Hepatic stellate cell (primary cell): ENCODE measurements at regions not wholly inside any gene's neighbourhood (a gene's known extent, or its start where the extent isn't known, plus 50 kb on each side); places are given as distances from the start of the nearest gene placed in this dataset.
"Not testable (repeated sequence)": the region's sequence is repeated elsewhere in the genome, so short reads cannot be mapped to it uniquely, and the experiment has no call there.

ENCODE experiments used
- DNase-seq: peaks from one replicate; pipeline ENCODE4 v3.0.0; 2011; ENCODE audit warnings: low spot score

- DNase-seq: no peak
Observed at GRCh38 chr12:131229426-131230339, 276.0 kb downstream of the ADGRD1 start.

DNA sequence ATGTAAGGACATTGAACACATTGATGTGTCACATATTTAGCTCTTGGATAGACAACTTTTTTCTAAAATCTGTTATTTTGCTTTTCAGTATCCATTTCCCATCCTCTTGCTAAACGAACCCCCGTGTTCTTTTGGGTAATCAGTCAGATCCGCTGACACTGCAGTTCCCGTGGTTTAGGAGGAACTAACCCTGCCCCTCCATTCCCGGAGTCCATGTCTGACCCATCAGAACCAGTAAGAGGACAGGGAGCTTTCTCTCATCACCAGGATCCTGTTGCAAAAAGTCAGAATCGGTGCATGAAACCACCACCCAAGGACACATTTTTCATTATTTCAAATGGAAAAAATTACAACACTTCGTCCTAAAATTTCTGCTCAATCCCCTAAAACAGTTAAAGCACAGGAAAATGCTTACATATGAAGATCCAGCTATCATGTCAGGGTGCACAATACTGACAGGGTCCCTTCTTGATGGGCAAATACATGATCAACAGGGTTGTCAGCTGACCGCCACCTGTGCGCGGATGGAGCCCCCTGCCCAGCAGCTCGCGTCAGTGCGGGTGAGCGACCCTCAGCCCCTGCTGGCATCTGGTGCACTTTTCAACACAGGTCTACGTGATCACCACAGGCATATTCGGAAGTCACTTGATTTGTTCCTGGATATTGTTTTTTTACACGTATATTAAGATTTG, 276.8 kb downstream of the ADGRD1 start:
- DNase-seq: no peak

DNA sequence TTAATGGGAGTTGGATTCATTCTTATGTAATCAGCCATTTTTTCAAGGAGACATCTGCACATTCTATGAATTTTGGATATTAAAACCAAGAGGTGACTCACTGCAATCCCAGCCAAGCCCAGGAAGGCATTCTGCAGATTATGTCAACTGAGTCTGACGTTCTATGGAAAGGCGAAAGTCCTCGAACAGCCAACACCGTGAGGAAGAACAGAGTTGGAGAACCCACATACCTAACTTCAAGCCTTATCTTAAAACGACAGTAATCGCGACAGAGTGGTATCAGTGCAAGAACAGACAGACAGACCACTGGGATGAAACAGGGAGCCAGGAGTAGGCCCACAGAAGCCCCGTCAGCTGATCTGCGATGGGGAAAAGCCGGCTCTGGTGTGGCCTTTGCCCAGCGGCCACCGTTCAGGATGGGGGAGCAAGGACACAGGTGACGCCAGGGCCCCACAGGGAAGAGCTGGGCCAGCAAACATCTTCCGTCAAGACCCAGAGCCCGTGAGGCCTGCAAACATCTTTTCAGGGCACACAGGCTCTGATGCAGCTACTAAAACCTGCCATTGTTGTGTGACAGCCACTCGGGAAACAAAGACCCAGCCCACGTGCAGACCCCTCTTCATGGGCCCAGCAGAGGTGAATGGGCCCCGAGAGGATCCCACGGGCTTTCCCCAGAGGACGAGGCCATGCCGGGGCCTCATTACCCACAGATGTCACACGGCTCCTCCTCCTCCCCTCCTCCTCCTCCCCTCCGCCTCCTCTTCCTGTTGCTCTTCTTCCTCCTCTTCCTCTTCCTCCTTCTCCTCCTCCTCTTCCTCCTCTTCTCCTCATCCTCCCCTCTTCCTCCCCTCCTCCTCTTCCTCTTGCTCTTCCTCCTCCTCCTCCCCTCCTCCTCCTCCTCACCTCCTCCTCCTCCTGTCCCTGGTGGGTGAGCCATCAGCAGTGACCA, 277.6 kb downstream of the ADGRD1 start:
- no peak for DNase-seq

- no peak for DNase-seq
Observed at GRCh38 chr12:131232036-131232435, 278.3 kb downstream of the ADGRD1 start.

GRCh38 chr12:131232872-131233271, 279.2 kb downstream of the ADGRD1 start:
- DNase-seq: not testable (repeated sequence)

- not testable (repeated sequence) for DNase-seq
Observed at GRCh38 chr12:131233850-131234789, 280.4 kb downstream of the ADGRD1 start.

DNA sequence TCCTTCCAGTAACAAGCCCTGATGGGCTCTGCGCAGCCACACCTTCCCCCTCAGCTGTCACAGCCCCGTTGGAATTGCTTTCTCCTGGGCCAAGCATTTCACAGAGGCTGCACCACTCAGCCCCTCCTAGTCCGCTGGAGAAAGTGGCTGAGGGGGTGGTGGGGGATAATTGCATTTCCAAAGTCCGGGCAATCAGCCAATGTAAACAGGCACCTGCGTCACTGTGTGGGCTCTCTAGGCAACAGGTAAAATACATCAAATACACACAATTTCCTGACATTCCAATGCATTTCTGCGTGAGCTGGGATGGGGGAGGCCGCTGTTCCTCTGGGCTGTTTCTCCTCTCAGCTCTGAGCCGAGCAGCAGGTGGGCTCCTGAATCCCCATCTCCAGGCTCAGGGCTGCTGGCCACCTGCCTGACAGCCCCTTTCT, 281.1 kb downstream of the ADGRD1 start:
- not testable (repeated sequence) for DNase-seq

GRCh38 chr12:131235871-131236271, 282.2 kb downstream of the ADGRD1 start:
- DNase-seq: no peak

DNA sequence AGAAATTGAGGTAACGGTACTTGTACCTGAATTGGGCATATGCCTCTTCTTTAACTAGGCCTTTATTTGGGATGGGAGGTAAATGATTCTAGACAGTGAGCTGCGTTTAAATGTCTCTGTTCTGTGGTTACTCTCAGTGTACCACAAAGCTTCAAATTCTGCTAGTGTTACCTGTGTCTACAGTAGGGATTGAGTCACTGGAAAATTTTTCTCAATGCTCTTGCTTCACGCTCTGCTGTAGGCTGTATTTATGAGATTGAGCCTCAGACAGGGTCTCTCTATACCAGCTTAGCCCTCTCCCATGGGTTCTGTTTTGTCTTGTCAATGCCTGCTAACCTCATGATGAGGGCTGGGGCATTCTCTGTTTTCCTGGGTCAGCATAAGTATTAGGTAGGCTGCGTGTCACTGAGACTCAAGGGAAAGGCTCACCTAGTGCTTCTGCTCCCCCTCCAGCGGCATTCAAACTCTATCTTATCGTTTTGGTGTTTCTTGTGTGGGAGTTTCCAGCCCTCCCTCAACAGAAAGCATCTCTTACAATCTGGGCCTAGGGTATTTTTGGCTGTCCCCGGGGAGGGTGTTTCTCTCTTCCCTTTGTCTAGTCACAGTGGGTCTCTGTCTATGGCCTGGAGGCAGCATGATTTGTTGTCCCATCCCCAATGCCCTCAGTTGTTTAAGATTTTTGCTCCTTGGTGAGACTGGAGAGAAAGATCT, 285.8 kb downstream of the ADGRD1 start:
- DNase-seq: no peak

DNA sequence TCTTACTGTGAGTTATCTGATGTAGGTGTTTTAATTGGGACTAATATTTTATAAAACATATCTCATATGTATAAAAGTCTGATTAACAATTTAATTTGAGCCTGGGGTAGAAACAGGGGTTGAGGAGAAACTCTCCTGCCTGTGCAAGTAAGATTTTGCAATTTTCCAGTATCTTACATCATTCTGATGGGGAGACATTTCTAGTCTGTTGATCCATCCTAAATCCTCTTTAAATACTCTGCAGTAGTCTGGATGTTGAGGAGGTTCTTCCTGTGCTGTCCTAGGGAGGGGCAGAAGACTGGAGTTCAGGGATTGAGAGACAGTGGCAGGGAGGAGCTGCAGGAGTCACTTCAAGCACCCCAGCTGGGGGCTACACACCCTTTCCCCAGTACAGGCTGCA, 287.8 kb downstream of the ADGRD1 start:
- DNase-seq: no peak

DNA sequence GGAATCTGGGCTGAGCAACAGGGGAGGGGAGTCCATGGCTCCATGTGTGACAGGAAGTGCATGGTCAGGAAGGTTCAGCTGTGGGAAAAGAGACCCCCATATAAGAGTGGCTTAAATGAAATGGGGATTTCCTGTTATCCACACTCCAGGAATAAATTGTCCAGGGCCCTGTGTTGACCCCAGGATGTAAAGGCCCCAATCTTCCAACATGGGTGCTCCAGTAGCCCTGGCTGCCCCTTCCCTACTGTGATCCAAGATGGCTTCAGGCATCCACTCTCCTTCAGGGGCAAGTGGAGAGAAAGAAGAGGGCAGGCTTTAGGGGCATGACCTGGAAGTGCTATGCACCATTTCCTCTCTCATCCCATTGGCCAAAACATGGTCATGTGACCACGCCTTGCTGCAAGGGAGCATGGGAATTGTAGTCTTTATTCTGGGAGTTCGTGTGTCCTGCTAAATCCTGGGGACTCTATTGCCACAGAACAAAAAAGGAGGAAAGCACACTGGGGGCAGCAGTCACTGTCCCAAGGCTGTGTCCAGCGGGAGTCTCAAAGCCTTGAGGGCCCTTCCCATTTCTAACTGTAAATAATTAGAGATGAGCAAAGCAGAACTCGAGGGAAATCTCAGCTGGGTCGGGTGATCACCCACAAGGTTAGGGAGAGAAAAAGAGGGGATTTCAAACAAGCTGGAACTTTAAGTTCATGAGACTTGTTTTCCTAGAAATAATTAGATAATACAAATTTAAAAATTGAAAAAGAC, 289.2 kb downstream of the ADGRD1 start:
- DNase-seq: no peak

DNA sequence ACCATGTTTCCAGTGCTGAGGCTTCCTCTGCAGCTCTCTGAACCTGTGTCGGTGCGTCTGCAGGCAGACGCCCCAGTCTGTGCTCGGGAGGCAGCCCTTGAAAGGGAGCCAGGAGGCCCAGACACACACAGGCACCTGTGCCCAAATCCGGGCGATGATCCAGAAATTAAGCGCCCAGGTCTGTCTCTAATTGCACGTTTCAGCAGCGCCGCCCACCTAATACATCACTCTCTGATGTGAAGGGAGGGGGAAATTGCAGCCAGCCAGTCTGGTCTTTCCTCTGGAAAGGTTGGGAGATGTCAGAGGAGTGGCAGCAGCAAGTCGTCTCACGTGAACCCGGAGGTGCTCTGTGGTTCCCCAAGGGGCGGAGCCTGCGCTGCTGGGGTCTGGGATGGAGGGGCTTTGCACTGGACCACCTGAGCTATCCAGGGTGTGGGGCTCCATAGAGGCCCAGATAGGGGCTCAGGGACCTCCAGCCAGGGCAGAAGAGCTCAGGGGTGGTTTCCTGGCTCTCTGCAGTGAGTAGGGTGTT, 290.5 kb downstream of the ADGRD1 start:
- not testable (repeated sequence) for DNase-seq

DNA sequence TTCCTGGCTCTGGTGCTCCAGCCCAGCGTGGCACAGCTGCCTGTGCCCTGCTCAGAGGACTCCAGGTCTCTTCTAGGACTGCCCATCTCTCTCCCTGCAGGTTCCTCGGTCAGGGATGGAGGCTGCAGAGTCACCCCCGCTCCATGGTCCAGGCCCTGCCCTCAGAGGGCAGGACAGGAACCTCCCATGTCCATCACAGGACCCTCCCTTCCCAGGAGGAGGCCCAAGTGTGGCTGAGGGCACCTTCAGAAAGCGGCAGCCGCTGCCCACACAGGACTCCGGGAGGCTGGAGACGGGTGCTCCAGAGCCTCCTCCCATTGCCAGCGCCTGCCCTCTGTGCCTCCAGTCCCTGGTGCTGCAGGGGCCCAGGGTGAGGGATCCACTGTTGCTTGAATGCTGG, 291.5 kb downstream of the ADGRD1 start:
- DNase-seq: not testable (repeated sequence)

DNA sequence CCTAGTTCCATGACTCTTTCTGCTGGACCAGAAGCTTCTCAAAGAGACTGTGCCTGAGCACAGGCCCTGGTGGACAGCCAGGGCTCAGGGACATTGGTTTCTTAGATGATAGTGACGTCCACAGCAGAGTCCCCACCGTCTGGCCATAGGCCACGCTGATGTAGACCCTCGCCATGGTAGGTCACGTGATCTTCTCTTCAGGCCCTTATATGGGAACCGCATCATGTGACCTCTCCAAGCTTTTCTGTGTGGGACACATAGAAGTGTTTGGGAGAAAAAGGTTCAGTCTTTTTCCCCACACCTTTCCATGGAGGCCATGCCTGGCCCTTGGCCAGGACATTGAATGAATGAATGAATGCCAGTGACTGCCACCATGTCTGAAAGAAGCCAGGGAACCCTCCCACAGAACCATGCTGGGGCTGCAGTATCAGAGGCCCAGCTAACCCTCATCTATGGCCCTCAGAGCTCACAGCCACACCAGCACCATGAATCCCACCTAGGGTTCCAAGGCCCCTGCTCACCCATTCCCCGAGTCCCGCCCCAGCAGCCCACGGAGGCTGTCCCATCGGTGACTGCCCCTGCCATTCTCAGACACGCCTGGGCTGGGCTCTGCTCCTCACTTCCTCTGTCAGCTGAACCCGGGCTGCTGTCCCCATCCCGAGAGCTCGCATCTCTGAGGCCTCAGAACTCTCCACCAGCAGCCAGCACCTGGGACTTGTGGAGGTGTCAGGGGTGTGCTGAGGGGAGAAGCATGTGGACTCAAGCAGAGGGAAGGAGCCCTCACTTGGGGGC, 292.1 kb downstream of the ADGRD1 start:
- DNase-seq: no peak

DNA sequence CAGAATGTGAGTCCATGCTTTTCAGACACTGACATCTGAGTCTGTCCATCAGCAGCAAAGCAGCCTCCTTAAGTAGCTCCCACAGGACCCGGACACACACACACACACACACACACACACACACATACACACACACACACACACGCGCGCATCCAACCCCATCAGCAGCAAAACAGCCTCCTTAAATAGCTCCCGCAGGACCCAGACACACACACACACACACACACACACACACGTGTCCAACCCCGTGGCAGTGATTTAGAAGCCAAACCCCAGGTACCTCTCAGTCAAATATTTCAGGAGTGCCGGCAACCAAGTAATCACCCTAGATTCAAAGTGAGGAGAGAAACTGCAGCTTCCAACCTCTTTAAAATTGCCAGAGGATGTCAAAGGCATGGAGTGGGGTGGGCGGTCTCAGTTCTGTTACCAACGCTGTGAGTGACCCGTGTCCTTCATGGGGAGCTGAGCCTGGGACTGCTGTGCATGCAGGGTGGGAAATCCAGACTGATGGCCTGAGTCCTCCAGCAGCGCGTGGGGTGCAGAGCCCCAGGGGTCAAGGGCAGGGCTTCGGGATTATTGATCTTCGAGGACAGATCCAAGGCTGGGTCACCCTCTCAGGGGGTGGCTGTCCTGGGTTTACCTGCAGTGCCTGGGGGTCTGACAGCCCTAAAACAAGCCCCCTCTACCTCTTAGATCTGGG, 293.5 kb downstream of the ADGRD1 start:
- DNase-seq: not testable (repeated sequence)

DNA sequence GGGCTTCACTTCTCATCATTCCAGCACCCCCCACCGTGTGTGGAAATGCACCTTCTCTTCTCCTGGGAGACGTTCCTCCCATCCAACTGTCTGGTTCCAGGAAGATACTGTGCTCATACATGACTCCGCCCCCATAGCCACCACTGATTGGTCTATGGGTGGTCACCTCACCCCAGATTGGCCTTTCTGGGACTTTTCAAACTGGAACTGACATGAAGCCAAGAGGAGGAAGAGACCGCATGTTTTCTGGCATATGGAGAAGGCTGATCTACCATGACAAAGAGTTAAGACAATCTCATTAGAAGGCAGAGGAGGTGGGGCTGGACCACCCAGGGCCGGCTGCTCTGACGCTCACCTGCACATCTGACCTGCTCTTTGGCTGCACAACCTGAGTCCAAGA, 294.2 kb downstream of the ADGRD1 start:
- DNase-seq: not testable (repeated sequence)

GRCh38 chr12:131249246-131250027, 295.7 kb downstream of the ADGRD1 start:
- no peak for DNase-seq
